Lung (tissue), 11 donors: ENCODE measurements at regions not wholly inside any gene's neighbourhood (a gene's known extent, or its start where the extent isn't known, plus 50 kb on each side); places are given as distances from the start of the nearest gene placed in this dataset.
A peak's percentile ranks its signal among the peaks of the same experiment; 100 is the strongest.

ENCODE experiments used
- ATAC-seq: fragments of 200-7000 bp; cut with Tn5 transposase; one replicate; pipeline ENCODE4 v1.9.1; 2020; ENCODE audit warnings: moderate number of reproducible peaks; ENCODE audit not compliant: insufficient read depth, low FRiP score
- DNase-seq, 3 donors: peaks; one replicate each; pipeline ENCODE4 v3.0.0-alpha.2; 2013 to 2017
- H3K27ac ChIP-seq, 2 donors: one replicate each; pipeline ENCODE4 v1.5.1; 2013; ENCODE audit warnings: mild to moderate bottlenecking in 2 of 2, moderate library complexity in 2 of 2, control low read depth in 1 of 2, inconsistent platforms in 1 of 2, low read depth in 1 of 2, low read length in 1 of 2
- H3K27me3 ChIP-seq, 3 donors: one replicate each; pipeline ENCODE4 v1.5.1; 2013; ENCODE audit warnings: low read length in 2 of 3; ENCODE audit not compliant: control insufficient read depth in 3 of 3, insufficient read depth in 3 of 3
- H3K36me3 ChIP-seq, 4 donors: one replicate each; pipeline ENCODE4 v1.5.1; 2013; ENCODE audit warnings: low read length in 4 of 4, mild to moderate bottlenecking in 1 of 4, moderate library complexity in 1 of 4; ENCODE audit not compliant: control insufficient read depth in 4 of 4, insufficient read depth in 4 of 4
- H3K4me1 ChIP-seq, 5 donors: one replicate each; pipeline ENCODE4 v1.5.1; 2013; ENCODE audit warnings: low read length in 5 of 5, mild to moderate bottlenecking in 2 of 5, moderate library complexity in 1 of 5; ENCODE audit not compliant: control insufficient read depth in 5 of 5, insufficient read depth in 5 of 5
- H3K4me3 ChIP-seq: one replicate; pipeline ENCODE4 v1.5.1; 2013; ENCODE audit warnings: mild to moderate bottlenecking, control low read depth, moderate library complexity
- H3K9ac ChIP-seq, 2 donors: one replicate each; pipeline ENCODE4 v1.5.1; 2013; ENCODE audit warnings: low read length in 2 of 2, control low read depth in 1 of 2; ENCODE audit not compliant: insufficient read depth in 1 of 2
- H3K9me3 ChIP-seq, 4 donors: one replicate each; pipeline ENCODE4 v1.5.1; 2013; ENCODE audit warnings: low read length in 3 of 4, mild to moderate bottlenecking in 1 of 4, moderate library complexity in 1 of 4; ENCODE audit not compliant: control insufficient read depth in 4 of 4, insufficient read depth in 3 of 4
- WGBS, 2 donors: extraction: QIAGEN DNeasy Blood & Tissue Kit; methylation state at CpG; one replicate each; pipeline ENCODE4 v1.1.7; 2013; 5-methylcytosine and 5-hydroxymethylcytosine counted together
- TF ChIP-seq, protein P1 (sequence below): IDR thresholded peaks from 2 replicates; pipeline ENCODE4 v1.5.1; 2012; ENCODE audit warnings: mild to moderate bottlenecking; ENCODE audit errors: control extremely low read depth, extremely low read depth
- donor health status: control.
- donor health status: control.
- donor health status: Bipolar disorder and iron deficiency.
- donor health status: healthy.
- donor health status: DM: yes; HTN: yes; CAD: no.

GRCh38 chr10:91051829-91052228 is 130.9 kb upstream of the ANKRD1 start:
- WGBS, 2 donors, result 51 to 69% methylated on average over 3 of the region's 3 CpGs
- ATAC-seq, result no peak

GRCh38 chr10:91054325-91054724 is 133.4 kb upstream of the ANKRD1 start:
- Histone ChIP-seq H3K27ac (no peak overlapping the region), H3K9ac (no peak overlapping the region), H3K27me3 (no peaks in the 10 kb centered on the region), H3K9me3 (no peaks in the 10 kb centered on the region), H3K4me1 (peaks cover 0 to 30% (median 8%) of the 10 kb centered on the region in 5 donors), H3K36me3 (no peaks in the 10 kb centered on the region), H3K4me3 (no peak overlapping the region)
- ATAC-seq (no peak), DNase-seq (peak in 1 of 3 donors; percentile 34)
- 71 to 77% methylated on average over 2 of the region's 2 CpGs for WGBS, 2 donors
- TF ChIP-seq, protein P1, sequence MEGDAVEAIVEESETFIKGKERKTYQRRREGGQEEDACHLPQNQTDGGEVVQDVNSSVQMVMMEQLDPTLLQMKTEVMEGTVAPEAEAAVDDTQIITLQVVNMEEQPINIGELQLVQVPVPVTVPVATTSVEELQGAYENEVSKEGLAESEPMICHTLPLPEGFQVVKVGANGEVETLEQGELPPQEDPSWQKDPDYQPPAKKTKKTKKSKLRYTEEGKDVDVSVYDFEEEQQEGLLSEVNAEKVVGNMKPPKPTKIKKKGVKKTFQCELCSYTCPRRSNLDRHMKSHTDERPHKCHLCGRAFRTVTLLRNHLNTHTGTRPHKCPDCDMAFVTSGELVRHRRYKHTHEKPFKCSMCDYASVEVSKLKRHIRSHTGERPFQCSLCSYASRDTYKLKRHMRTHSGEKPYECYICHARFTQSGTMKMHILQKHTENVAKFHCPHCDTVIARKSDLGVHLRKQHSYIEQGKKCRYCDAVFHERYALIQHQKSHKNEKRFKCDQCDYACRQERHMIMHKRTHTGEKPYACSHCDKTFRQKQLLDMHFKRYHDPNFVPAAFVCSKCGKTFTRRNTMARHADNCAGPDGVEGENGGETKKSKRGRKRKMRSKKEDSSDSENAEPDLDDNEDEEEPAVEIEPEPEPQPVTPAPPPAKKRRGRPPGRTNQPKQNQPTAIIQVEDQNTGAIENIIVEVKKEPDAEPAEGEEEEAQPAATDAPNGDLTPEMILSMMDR, result no peak

More at GRCh38 chr10:91051829-91052228, 130.9 kb upstream of the ANKRD1 start:
- Histone ChIP-seq H3K27ac (no peak overlapping the region), H3K4me3 (no peak overlapping the region), H3K36me3 (no peaks in the 10 kb centered on the region), H3K9ac (peak overlapping the region in 1 of 2 donors; percentile 48), H3K4me1 (peaks cover 2 to 35% (median 8%) of the 10 kb centered on the region in 5 donors), H3K27me3 (no peaks in the 10 kb centered on the region), H3K9me3 (no peaks in the 10 kb centered on the region)
- peak; percentile 78 to 95 (median 90) for DNase-seq
- TF ChIP-seq, protein P1, result no peak

- H3K27ac ChIP-seq, result peak overlapping the region in 1 of 2 donors; percentile 70
- TF ChIP-seq, protein P1, result no peak
- no peaks in the 10 kb centered on the region for H3K27me3 ChIP-seq
- no peak for ATAC-seq
- H3K9me3 ChIP-seq, result no peaks in the 10 kb centered on the region
- DNase-seq, result no peak
- H3K4me1 ChIP-seq, result peaks cover 0 to 19% (median 2%) of the 10 kb centered on the region in 5 donors
- H3K4me3 ChIP-seq, result no peak overlapping the region
- H3K9ac ChIP-seq, result no peak overlapping the region
- H3K36me3 ChIP-seq, result no peaks in the 10 kb centered on the region
Observed at GRCh38 chr10:91061187-91061586, 140.3 kb upstream of the ANKRD1 start.

- TF ChIP-seq, protein P1, result no peak
- H3K27ac ChIP-seq, result peak overlapping the region in 1 of 2 donors; percentile 70
- no peak overlapping the region for H3K4me3 ChIP-seq
- H3K9ac ChIP-seq, result no peak overlapping the region
- no peaks in the 10 kb centered on the region for H3K9me3 ChIP-seq
- DNase-seq (peak; percentile 66 to 96 (median 94)), ATAC-seq (no peak)
- H3K36me3 ChIP-seq, result no peaks in the 10 kb centered on the region
- peaks cover 0 to 19% (median 2%) of the 10 kb centered on the region in 5 donors for H3K4me1 ChIP-seq
- H3K27me3 ChIP-seq, result no peaks in the 10 kb centered on the region
- 61 to 81% methylated on average over 2 of the region's 2 CpGs for WGBS, 2 donors
Observed at GRCh38 chr10:91061608-91062007, 140.7 kb upstream of the ANKRD1 start.
